EH (cell line): ENCODE measurements at regions not wholly inside any gene's neighbourhood (a gene's known extent, or its start where the extent isn't known, plus 50 kb on each side); places are given as distances from the start of the nearest gene placed in this dataset.
A peak's percentile ranks its signal among the peaks of the same experiment; 100 is the strongest.
"Not testable (repeated sequence)": the region's sequence is repeated elsewhere in the genome, so short reads cannot be mapped to it uniquely, and the experiment has no call there.

Experiments
- DNase-seq: peaks from one replicate; pipeline ENCODE4 v3.0.0-alpha.2; 2015; ENCODE audit warnings: low read depth

GRCh38 chr4:107468812-107469211, 251.2 kb downstream of the PAPSS1 start:
- DNase-seq: no peak

GRCh38 chr4:107468156-107468555, 251.9 kb downstream of the PAPSS1 start:
- no peak for DNase-seq

GRCh38 chr4:107467461-107467860, 252.6 kb downstream of the PAPSS1 start:
- DNase-seq: no peak

DNA sequence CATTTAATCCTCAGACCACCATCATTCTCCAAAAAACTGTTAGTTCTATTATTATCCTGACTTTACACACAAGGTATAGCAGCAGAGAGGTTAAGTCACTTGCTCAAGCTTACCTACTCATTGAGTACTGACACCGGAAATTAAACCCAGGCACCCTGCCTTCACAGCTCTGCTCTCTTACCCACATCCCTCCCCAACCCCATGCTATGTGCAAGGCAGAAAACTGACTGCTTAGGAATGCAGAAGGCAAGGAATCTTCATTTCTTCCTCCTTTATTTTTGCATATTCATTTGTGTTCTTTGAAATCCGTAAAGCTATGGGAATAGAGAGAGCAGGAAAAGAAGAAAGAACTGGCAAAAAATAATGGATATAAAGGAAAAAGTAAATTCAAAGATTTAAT, 261.8 kb downstream of the PAPSS1 start:
- no peak for DNase-seq

- no peak for DNase-seq
These were observed 266.0 kb downstream of the PAPSS1 start for GRCh38 chr4:107453987-107454386.

- DNase-seq: no peak
These were observed 267.1 kb downstream of the PAPSS1 start for GRCh38 chr4:107452717-107453630.

DNA sequence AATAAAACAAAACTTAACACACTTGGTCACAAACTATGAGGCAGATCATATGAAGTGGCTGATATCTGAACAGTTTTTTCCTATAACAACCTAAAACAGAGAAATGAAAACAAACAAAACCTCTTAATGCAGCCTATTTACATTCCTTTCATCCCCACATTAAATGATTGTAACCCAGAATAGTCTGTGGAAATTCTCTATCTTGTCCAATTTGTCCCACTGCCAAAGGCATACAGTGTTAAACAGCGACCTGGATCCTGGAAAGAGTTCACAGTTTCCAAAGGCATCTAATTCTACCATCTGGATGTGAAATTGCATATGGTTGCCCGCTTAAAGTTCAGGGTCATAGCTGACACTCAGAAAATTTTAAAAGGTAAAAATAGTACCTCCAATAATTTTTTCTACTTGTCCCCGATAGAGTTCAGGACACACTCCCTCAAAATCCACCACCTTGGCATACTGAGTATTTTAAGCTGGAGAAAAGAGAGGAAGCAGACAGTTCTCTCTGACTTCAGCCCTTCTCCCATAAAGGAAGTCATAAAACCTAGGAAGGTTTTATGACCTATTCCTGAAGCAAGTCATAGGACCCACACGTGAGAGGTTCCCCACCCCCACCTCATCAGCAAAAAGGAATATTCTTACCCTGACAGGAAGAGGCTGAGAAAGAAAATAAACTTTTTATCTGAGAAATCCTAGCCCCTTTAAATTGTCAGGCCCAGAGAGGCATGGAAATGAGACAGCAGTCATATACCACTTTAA, 270.2 kb downstream of the PAPSS1 start:
- peak; percentile 4 for DNase-seq

GRCh38 chr4:107442538-107443111, 277.4 kb downstream of the PAPSS1 start:
- no peak for DNase-seq

DNA sequence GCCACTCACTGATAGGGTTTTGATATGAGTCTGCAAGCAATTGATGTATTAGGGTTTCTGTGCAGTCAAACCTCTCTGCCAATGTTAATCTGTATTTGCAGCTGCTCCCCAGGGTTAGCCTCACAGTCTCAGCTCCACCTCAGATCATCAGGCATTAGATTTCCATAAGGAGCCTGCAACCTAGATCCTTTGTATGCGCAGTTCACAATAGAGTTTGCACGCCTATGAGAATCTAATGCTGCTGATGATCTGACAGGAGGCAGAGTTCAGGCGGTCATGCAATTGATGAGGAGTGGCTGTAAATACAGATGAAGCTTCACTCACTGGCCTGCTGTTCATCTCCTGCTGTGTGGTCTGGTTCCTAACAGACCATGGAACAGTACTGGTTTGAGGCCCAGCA, 280.6 kb downstream of the PAPSS1 start:
- no peak for DNase-seq

DNA sequence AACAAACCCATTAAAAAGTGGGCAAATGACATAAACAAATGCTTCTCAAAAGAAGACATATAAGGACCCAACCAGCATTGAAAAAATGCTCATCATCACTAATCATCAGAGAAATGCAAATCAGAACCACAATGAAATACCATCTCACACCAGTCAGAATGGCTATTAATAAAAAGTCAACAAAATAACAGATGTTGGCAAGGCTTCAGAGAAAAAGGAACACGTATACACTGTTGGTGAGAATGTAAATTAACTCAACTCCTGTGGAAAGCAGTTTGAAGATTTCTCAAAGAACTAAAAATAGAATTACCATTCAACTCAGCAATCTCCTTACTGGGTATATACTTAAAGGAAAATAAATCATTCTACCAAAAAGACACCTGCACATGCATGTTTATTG, 283.6 kb downstream of the PAPSS1 start:
- not testable (repeated sequence) for DNase-seq

GRCh38 chr4:107432451-107432850, 287.6 kb downstream of the PAPSS1 start:
- DNase-seq: no peak

- no peak for DNase-seq
These were observed 296.2 kb downstream of the PAPSS1 start for GRCh38 chr4:107423677-107424405.

DNA sequence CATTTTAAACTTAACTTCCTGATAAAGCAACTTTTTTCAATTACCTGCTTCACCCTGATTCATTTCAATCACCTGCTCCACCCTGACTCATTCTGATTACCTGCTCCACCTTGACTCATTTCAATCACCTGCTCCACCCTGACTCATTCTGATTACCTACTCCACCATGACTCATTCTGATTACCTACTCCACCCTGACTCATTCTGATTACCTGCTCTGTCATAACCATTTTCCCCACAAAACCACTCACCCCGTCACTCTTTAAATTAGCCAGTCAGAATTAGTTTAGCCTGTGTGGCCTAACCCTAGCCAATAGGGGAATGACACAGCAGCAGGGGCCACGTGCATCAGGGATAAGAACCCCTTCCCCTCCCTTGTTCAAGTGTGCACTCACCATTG, 300.5 kb downstream of the PAPSS1 start:
- DNase-seq: not testable (repeated sequence)

- no peak for DNase-seq
These were observed 301.0 kb downstream of the PAPSS1 start for GRCh38 chr4:107419052-107419451.

DNA sequence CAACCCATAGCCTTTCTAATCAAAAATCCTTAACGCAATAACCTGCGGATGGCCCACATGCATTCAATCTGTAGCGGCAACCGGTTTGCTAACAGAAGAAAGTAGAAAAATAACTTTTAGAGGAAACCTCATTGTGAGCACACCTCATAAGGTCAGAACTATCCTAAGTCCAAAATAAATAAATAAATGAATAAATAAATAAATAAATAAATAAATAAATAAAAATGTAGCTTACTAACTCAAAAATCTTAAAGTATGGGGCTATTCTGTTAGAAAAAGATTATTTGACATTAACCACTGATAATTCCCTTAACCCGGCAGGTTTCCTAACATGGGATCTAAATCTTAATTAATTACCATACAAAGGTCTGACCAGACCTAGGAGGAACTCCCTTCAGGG, 304.5 kb downstream of the PAPSS1 start:
- not testable (repeated sequence) for DNase-seq

GRCh38 chr4:107409872-107410271, 310.2 kb downstream of the PAPSS1 start:
- DNase-seq: not testable (repeated sequence)

GRCh38 chr4:107408968-107409367, 311.1 kb downstream of the PAPSS1 start:
- DNase-seq: no peak

DNA sequence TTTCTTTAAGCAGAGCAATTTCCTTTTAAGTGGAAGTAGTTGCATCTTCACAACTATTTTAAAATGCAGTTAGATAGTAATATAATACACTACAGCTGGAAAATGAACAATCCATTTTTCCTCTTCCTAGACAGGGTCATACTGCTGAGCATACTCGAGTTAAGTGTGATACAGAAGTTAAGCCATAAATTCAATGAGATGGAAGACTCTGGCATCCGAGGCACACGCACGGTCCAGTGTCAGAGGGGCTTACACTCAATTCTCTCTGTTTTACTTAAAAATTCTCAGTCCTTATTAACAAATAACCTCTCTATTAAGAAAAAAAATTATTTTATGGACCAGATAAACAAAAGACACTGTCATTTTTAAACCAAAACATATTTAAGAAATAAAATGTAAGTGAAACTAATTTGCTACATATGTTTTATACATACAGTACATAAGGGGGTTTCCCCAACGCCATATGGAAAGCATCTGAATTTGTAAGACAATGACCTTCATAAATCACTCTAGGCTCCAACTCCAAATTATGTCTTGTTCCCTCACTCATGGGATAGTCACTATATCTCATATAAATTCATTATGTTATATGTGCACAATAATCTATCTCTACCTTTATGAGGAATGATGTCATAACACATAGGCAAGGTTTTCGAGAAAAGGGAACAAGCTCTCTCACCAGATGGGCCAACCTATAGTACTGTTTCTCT, 315.3 kb downstream of the PAPSS1 start:
- DNase-seq: no peak

DNA sequence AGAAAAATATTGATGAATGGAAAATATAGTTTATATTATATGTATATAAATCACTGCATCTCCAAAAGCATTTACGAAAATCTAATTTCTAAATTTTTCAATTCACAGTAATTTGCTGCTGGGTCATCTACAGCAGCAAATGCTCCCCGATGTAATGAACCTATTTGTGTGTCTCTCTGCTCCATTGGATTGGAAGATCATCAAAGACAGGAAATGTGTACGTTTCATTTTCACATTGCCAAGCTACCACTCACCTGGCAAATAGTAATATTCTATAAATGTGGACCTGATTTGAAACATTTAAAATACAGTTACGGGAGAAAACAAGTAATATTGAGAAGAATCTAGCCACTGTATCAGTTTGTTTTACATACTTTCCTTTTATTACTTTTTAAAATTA, 317.7 kb downstream of the PAPSS1 start:
- no peak for DNase-seq

DNA sequence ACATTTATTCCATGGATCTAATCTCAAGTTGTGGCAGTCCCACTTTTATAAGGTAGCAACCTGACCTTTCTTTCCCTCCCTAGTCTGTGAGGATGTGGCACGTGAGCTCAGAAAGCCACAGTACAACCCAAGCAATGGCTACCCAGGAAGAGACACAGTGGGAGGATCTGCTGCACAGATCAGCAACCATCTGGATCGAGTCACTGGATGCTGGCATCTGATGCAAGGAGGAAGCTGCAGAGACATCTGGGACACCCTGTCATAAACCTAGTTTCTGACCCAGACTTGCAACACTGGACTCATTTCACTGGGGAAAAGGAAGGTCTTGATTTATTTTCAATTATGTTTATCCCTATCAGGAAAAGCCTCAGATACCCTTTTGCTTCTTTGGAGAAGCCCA, 327.1 kb downstream of the PAPSS1 start:
- DNase-seq: peak; percentile 49

- DNase-seq: no peak
These were observed 327.7 kb downstream of the PAPSS1 start for GRCh38 chr4:107392380-107392779.
